Endothelial cell (in vitro differentiated cells): ENCODE measurements at regions not wholly inside any gene's neighbourhood (a gene's known extent, or its start where the extent isn't known, plus 50 kb on each side); places are given as distances from the start of the nearest gene placed in this dataset.

Source experiments
- DNase-seq: peaks from one replicate; pipeline ENCODE4 v3.0.0; 2021; ENCODE audit warnings: low spot score
- H3K27ac Mint-ChIP-seq: one replicate; pipeline ENCODE4 v1.8.0; 2021; ENCODE audit warnings: mixed read lengths, inconsistent platforms; ENCODE audit not compliant: unreplicated experiment
- H3K27me3 Mint-ChIP-seq: one replicate; pipeline ENCODE4 v1.8.0; 2021; ENCODE audit warnings: mild to moderate bottlenecking, moderate library complexity, mixed read lengths, inconsistent platforms; ENCODE audit not compliant: unreplicated experiment
- H3K36me3 Mint-ChIP-seq: one replicate; pipeline ENCODE4 v1.8.0; 2021; ENCODE audit warnings: mild to moderate bottlenecking, low read depth, mixed read lengths, inconsistent platforms; ENCODE audit not compliant: unreplicated experiment
- H3K4me1 Mint-ChIP-seq: one replicate; pipeline ENCODE4 v1.8.0; 2021; ENCODE audit warnings: mild to moderate bottlenecking, mixed read lengths, inconsistent platforms; ENCODE audit not compliant: unreplicated experiment
- H3K4me3 Mint-ChIP-seq: one replicate; pipeline ENCODE4 v1.8.0; 2021; ENCODE audit warnings: mild to moderate bottlenecking, mixed read lengths, inconsistent platforms; ENCODE audit not compliant: unreplicated experiment
- H3K9me3 Mint-ChIP-seq: one replicate; pipeline ENCODE4 v1.8.0; 2021; ENCODE audit warnings: mixed read lengths, inconsistent platforms; ENCODE audit not compliant: unreplicated experiment
- TF ChIP-seq, protein P1 (sequence below): fragments of 200-600 bp; sonication (generic); IDR thresholded peaks from one replicate; pipeline ENCODE4 v1.5.0; 2021; ENCODE audit warnings: antibody characterized with exemption; ENCODE audit not compliant: unreplicated experiment

GRCh38 chr2:66212749-66213148 is 222.2 kb upstream of the MEIS1 start:
- Mint-ChIP-seq H3K27ac (no peak overlapping the region), H3K9me3 (no peaks in the 10 kb centered on the region), H3K36me3 (no peaks in the 10 kb centered on the region), H3K4me1 (no peaks in the 10 kb centered on the region), H3K4me3 (no peak overlapping the region), H3K27me3 (peaks cover 2% of the 10 kb centered on the region)
- DNase-seq: no peak
- TF ChIP-seq, protein P1, sequence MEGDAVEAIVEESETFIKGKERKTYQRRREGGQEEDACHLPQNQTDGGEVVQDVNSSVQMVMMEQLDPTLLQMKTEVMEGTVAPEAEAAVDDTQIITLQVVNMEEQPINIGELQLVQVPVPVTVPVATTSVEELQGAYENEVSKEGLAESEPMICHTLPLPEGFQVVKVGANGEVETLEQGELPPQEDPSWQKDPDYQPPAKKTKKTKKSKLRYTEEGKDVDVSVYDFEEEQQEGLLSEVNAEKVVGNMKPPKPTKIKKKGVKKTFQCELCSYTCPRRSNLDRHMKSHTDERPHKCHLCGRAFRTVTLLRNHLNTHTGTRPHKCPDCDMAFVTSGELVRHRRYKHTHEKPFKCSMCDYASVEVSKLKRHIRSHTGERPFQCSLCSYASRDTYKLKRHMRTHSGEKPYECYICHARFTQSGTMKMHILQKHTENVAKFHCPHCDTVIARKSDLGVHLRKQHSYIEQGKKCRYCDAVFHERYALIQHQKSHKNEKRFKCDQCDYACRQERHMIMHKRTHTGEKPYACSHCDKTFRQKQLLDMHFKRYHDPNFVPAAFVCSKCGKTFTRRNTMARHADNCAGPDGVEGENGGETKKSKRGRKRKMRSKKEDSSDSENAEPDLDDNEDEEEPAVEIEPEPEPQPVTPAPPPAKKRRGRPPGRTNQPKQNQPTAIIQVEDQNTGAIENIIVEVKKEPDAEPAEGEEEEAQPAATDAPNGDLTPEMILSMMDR: no peak

DNA sequence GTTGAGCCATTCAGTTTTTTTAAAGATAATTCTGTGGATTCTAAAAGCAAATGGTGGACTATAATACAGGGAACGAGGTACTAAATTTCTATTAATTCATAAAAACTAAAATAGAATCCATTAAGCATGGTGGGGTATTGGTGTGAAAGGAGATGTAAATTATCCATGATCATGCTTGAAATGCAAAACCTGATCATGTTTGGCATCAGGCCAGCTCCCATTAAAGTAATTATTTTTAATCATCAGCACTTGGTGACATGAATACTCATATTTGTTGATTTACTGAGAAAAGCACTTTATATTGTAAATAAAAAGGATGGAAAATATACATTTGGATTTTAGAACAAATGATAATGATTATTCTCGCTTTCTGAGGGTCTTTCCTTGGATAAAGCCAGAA is 232.3 kb upstream of the MEIS1 start:
- H3K9me3 Mint-ChIP-seq: no peaks in the 10 kb centered on the region
- H3K4me3 Mint-ChIP-seq: no peak overlapping the region
- TF ChIP-seq, protein P1: no peak
- H3K27me3 Mint-ChIP-seq: no peaks in the 10 kb centered on the region
- no peaks in the 10 kb centered on the region for H3K36me3 Mint-ChIP-seq
- no peak for DNase-seq
- H3K27ac Mint-ChIP-seq: no peak overlapping the region
- H3K4me1 Mint-ChIP-seq: no peaks in the 10 kb centered on the region

- TF ChIP-seq, protein P1: no peak
- Mint-ChIP-seq H3K4me3 (no peak overlapping the region), H3K27ac (no peak overlapping the region), H3K9me3 (no peaks in the 10 kb centered on the region), H3K27me3 (no peaks in the 10 kb centered on the region), H3K4me1 (no peaks in the 10 kb centered on the region), H3K36me3 (no peaks in the 10 kb centered on the region)
- no peak for DNase-seq
Measured at GRCh38 chr2:66201242-66201641, 233.7 kb upstream of the MEIS1 start.

DNA sequence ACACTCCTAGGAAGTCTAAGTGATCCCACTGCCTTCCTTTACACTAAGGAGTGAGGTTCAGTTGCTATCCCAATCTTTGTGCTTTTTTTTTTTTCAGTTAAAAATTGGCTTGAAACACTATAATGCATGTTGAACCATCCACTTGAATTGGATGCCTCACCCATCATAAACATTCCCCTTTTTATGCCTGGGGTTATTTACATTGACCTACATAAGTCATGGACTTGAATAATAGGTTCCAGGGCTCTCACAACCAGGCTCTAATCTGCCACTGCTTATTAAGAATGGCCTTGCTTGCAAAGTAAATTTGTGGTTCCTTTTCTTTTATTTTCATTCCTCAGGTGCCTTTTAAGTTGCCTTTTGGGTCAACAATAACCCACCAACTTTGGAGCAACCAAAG is 236.1 kb upstream of the MEIS1 start:
- Mint-ChIP-seq H3K36me3 (no peaks in the 10 kb centered on the region), H3K27me3 (no peaks in the 10 kb centered on the region), H3K4me3 (no peak overlapping the region), H3K27ac (no peak overlapping the region), H3K9me3 (no peaks in the 10 kb centered on the region), H3K4me1 (no peaks in the 10 kb centered on the region)
- TF ChIP-seq, protein P1: no peak
- DNase-seq: no peak

DNA sequence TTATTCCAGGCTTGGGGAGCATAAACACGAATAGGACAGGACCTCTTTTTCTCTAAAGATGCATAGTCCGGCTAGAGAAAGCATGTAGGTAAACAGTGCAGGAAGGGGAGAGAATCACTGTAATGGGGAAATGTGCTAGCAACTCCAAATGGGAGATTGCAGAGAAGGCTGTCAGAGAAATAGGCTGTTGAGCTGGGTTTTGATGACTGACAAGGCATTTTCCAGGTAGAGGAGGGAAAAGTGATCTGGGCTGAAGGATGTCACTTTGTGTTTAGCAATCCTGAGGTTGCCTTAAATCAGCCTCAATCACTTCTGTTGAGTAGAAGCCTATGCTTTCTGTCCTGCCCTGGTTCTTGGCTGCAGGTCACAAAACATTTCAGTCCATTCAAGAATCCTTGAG is 242.0 kb upstream of the MEIS1 start:
- no peak for DNase-seq
- Mint-ChIP-seq H3K27me3 (no peaks in the 10 kb centered on the region), H3K27ac (no peak overlapping the region), H3K4me1 (no peaks in the 10 kb centered on the region), H3K36me3 (no peaks in the 10 kb centered on the region), H3K4me3 (no peak overlapping the region), H3K9me3 (no peaks in the 10 kb centered on the region)
- TF ChIP-seq, protein P1: no peak
